ENCODE measurements at regions not wholly inside any gene's neighbourhood (a gene's known extent, or its start where the extent isn't known, plus 50 kb on each side); places are given as distances from the start of the nearest gene placed in this dataset.
A peak's percentile ranks its signal among the peaks of the same experiment; 100 is the strongest.
"Not testable (repeated sequence)": the region's sequence is repeated elsewhere in the genome, so short reads cannot be mapped to it uniquely, and the experiment has no call there.

GRCh38 chr9:108050894-108051293, 561.3 kb upstream of the KLF4 start:
- Histone ChIP-seq H3K9me3 (no peaks in the 10 kb centered on the region), H3K4me3 (no peak overlapping the region)

GRCh38 chr9:108049671-108050494, 560.3 kb upstream of the KLF4 start:
- no peaks in the 10 kb centered on the region for H3K4me1 ChIP-seq
- no peaks in the 10 kb centered on the region for H3K9me3 ChIP-seq
- no peaks in the 10 kb centered on the region for H3K36me3 ChIP-seq
- TF ChIP-seq CTCF (IDR thresholded peaks at IDR 0.05): no peak
- H3K27me3 ChIP-seq: no peaks in the 10 kb centered on the region
- peak overlapping the region; percentile 36 for H3K27ac ChIP-seq
- H3K9ac ChIP-seq (ENCODE audit: low read depth in 2 of 2, low read length in 2 of 2): no peak overlapping the region
- DNase-seq: no peak
- intact Hi-C loops (cut with DNase I): no loop called here
- H3K4me3 ChIP-seq: no peak overlapping the region

More at GRCh38 chr9:108050894-108051293, 561.3 kb upstream of the KLF4 start:
- intact Hi-C loops (cut with DNase I): no loop called here
- peak; percentile 35 for DNase-seq
- H3K27me3 ChIP-seq: no peaks in the 10 kb centered on the region
- TF ChIP-seq CTCF (IDR thresholded peaks at IDR 0.05): no peak
- no peak overlapping the region for H3K27ac ChIP-seq
- H3K4me1 ChIP-seq: no peaks in the 10 kb centered on the region
- no peak overlapping the region for H3K9ac ChIP-seq (ENCODE audit: low read depth in 2 of 2, low read length in 2 of 2)
- H3K36me3 ChIP-seq: no peaks in the 10 kb centered on the region

- peak; percentile 38 for DNase-seq
These were observed 559.5 kb upstream of the KLF4 start for GRCh38 chr9:108049026-108049607.

GRCh38 chr9:108048406-108049025, 558.9 kb upstream of the KLF4 start:
- H3K27ac ChIP-seq: no peak overlapping the region
- H3K4me3 ChIP-seq: no peak overlapping the region

More at GRCh38 chr9:108049026-108049607, 559.5 kb upstream of the KLF4 start:
- H3K9ac ChIP-seq (ENCODE audit: low read depth in 2 of 2, low read length in 2 of 2): no peak overlapping the region
- H3K9me3 ChIP-seq: no peaks in the 10 kb centered on the region
- peak overlapping the region; percentile 36 for H3K27ac ChIP-seq
- no peak overlapping the region for H3K4me3 ChIP-seq
- no peaks in the 10 kb centered on the region for H3K27me3 ChIP-seq
- TF ChIP-seq CTCF (IDR thresholded peaks at IDR 0.05): no peak
- no peaks in the 10 kb centered on the region for H3K4me1 ChIP-seq
- no peaks in the 10 kb centered on the region for H3K36me3 ChIP-seq
- intact Hi-C loops (cut with DNase I): no loop called here

GRCh38 chr9:108047777-108048176, 558.2 kb upstream of the KLF4 start:
- H3K27me3 ChIP-seq; DNase-seq; H3K4me1 ChIP-seq; intact Hi-C loops (cut with DNase I); H3K36me3 ChIP-seq; H3K27ac ChIP-seq; H3K9ac ChIP-seq (ENCODE audit: low read depth in 2 of 2, low read length in 2 of 2); H3K9me3 ChIP-seq; H3K4me3 ChIP-seq: not testable (repeated sequence)

More at GRCh38 chr9:108048406-108049025, 558.9 kb upstream of the KLF4 start:
- intact Hi-C loops (cut with DNase I): no loop called here
- no peak for DNase-seq
- Histone ChIP-seq H3K4me1 (no peaks in the 10 kb centered on the region), H3K9ac (ENCODE audit: low read depth in 2 of 2, low read length in 2 of 2) (no peak overlapping the region), H3K36me3 (no peaks in the 10 kb centered on the region), H3K27me3 (no peaks in the 10 kb centered on the region), H3K9me3 (no peaks in the 10 kb centered on the region)
- TF ChIP-seq CTCF (IDR thresholded peaks at IDR 0.05): no peak
